NOMO-1 treated with dmso at 0.1 percent for 144 hours (cell line): ENCODE measurements at regions not wholly inside any gene's neighbourhood (a gene's known extent, or its start where the extent isn't known, plus 50 kb on each side); places are given as distances from the start of the nearest gene placed in this dataset.
A peak's percentile ranks its signal among the peaks of the same experiment; 100 is the strongest.
"Not testable (repeated sequence)": the region's sequence is repeated elsewhere in the genome, so short reads cannot be mapped to it uniquely, and the experiment has no call there.

ENCODE experiments used
- DNase-seq: peaks from one replicate; lab custom pipeline; 2025; ENCODE audit not compliant: unreplicated experiment; lab: John Stamatoyannopoulos, UW

DNA sequence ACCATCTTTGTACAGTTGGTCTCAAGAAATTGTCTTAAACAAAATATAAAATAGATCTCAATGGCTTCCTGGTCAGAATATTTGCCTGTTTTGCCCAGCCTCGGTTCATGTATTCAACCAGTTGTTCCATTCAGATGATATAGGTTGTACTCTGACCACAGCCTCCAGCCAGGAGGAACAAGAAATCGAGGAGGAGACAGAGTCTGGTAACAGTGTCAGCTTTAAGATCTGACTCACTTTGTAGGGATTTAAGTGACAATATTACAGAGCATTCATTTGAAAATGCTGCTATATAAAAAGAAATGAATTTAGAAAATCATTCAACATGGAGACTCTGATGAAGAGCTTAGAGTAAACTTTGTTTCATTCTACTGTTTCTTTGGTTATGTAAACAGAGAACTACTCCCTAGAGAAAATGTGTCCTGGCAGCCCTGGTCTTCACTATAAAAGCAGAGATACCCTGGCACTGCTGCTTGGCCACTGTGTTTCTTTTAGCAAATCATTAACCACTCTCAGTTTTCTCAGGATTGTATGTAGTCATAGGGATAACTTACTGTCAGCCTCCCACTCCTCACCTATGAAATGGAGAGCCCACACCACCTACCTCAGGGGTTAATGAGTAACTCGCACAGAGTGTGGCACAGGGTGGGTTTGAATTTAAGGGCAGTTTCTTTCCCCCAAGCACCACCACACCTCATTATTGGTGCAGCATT is 53.5 kb downstream of the PAGE2 start:
- DNase-seq: no peak

DNA sequence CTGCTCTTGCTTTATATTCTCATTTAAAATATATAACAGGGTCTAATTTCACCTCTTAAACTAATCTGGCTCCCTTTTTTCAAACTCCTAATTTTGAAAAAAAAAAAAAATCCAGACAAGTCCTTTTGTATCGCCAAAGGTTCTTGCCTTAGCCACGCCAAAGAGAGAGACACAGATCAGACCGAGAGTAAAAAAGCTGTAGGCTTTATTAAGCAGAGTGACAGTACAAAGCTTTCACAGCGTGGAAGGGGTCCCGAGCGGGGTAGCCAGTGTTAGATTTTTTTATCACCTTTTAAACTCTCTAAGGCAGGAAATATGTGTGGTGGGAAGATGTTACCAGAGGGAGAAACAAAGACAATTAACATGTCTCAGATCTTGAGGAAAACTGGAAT is 54.1 kb downstream of the PAGE2 start:
- no peak for DNase-seq

GRCh38 chrX:55143621-55144020 is 54.8 kb downstream of the PAGE2 start:
- DNase-seq: no peak

- no peak for DNase-seq
Measured at GRCh38 chrX:55144697-55145096, 55.9 kb downstream of the PAGE2 start.

GRCh38 chrX:55149242-55149641 is 60.4 kb downstream of the PAGE2 start:
- DNase-seq: no peak

GRCh38 chrX:55151199-55151598 is 62.4 kb downstream of the PAGE2 start:
- no peak for DNase-seq

GRCh38 chrX:55159551-55159950 is 60.6 kb upstream of the PAGE5 start:
- DNase-seq: no peak

GRCh38 chrX:55160685-55161552 is 59.2 kb upstream of the PAGE5 start:
- peak; percentile 79 for DNase-seq

GRCh38 chrX:55161581-55161980 is 58.6 kb upstream of the PAGE5 start:
- DNase-seq: no peak

GRCh38 chrX:55163171-55163570 is 57.0 kb upstream of the PAGE5 start:
- no peak for DNase-seq

- not testable (repeated sequence) for DNase-seq
Measured at GRCh38 chrX:55165026-55165425, 55.1 kb upstream of the PAGE5 start.

DNA sequence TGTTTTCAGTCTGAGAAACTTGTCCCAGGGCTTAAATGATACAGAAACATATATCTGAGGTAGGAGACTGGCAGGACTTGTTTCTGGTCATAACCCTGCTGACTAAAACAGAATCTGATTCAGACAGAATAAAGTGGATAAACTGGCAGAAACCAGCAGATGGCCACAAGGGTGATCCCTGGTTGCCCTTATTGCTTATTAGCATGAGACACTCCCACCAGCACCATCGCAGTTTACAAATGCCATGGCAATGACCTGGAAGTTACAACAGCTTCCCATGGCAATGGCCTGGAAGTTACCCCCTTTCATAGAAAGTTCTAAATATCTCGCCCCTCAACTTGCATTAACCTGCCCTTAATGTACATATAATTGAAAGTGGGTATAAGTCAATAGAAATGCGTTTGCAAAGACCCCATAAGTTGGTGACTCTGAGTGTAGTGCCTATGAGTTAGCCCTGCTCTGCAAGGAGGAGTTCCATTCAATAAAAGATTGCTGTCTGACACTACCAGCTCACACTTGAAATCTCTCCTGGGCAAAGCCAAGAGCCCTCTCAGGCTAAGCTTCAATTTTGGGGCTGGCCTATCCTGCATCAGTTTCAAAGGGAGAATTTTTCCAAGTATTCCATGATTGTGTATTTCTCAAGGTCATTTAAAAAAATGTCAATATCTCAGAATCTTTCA is 52.9 kb upstream of the PAGE5 start:
- no peak for DNase-seq

DNA sequence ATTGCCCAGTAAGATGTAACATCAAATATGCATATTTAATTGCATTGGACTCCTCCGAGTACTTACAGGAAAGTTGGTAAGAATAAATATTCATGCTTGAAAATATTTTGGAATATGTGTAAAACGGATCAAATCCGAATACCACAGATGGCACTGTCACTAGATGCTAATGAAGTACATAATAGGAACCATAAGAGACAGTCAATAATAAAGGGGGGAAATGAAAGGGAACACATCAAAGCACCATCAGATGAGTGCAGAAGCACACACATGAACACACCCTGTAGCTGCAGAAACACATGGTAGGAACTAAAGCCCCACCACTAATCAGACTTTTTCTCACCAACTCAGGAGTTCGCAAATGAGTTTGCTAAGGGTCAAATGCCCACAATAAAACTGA is 52.2 kb upstream of the PAGE5 start:
- DNase-seq: no peak

DNA sequence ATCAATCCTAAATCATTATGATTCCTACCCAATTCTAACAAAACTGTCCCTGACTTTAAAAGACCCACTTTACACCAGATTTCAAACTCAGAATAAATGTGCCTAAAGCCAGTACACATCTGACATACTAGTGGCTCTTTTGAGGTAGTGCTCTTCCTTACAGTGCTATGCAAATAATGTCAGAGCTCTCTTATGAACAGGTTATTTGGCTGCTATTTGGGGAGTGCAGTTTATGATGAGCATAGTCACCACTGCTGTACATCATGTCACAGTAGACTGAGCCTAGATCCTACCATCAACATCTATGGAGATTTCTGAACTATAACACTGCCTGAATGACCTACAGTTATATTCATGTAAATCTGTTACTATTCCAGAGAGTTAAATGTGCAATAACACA is 50.4 kb upstream of the PAGE5 start:
- DNase-seq: no peak
